Immature natural killer cell (primary cell): ENCODE measurements at regions not wholly inside any gene's neighbourhood (a gene's known extent, or its start where the extent isn't known, plus 50 kb on each side); places are given as distances from the start of the nearest gene placed in this dataset.

Experiments
- DNase-seq, 3 donors: peaks; one replicate each; pipeline ENCODE4 v3.0.0; 2022; ENCODE audit warnings: mixed read lengths in 1 of 3
- H3K27ac Mint-ChIP-seq, 6 donors: one replicate each; pipeline ENCODE4 v1.8.0; 2020; ENCODE audit warnings: mixed read lengths in 6 of 6, mild to moderate bottlenecking in 5 of 6, inconsistent platforms in 4 of 6, moderate library complexity in 3 of 6
- H3K27me3 Mint-ChIP-seq, 3 donors: one replicate each; pipeline ENCODE4 v1.8.0; 2020 to 2021; ENCODE audit warnings: low read depth in 3 of 3, mild to moderate bottlenecking in 3 of 3, mixed read lengths in 3 of 3, moderate library complexity in 3 of 3, inconsistent platforms in 1 of 3
- H3K36me3 Mint-ChIP-seq, 3 donors: one replicate each; pipeline ENCODE4 v1.8.0; 2020; ENCODE audit warnings: mixed read lengths in 3 of 3, inconsistent platforms in 2 of 3, mild to moderate bottlenecking in 2 of 3
- H3K4me1 Mint-ChIP-seq, 2 donors: one replicate each; pipeline ENCODE4 v1.8.0; 2020; ENCODE audit warnings: inconsistent platforms in 2 of 2, mild to moderate bottlenecking in 2 of 2, mixed read lengths in 2 of 2, moderate library complexity in 1 of 2
- H3K4me3 Mint-ChIP-seq, 5 donors: one replicate each; pipeline ENCODE4 v1.8.0; 2020; ENCODE audit warnings: mild to moderate bottlenecking in 5 of 5, mixed read lengths in 5 of 5, inconsistent platforms in 3 of 5, moderate library complexity in 3 of 5
- H3K9me3 Mint-ChIP-seq, 6 donors: one replicate each; pipeline ENCODE4 v1.8.0; 2020; ENCODE audit warnings: mild to moderate bottlenecking in 6 of 6, mixed read lengths in 6 of 6, inconsistent platforms in 4 of 6, moderate library complexity in 3 of 6

- Mint-ChIP-seq H3K27me3 (no peaks in the 10 kb centered on the region), H3K4me3 (no peak overlapping the region), H3K4me1 (no peaks in the 10 kb centered on the region), H3K9me3 (peaks cover 5 to 27% (median 12%) of the 10 kb centered on the region in 6 donors), H3K36me3 (no peaks in the 10 kb centered on the region), H3K27ac (no peak overlapping the region)
- DNase-seq = no peak
Measured at GRCh38 chr17:70825321-70826125, 656.2 kb downstream of the KCNJ2 start.

GRCh38 chr17:70829876-70830275, 660.5 kb downstream of the KCNJ2 start:
- Mint-ChIP-seq H3K36me3 (no peaks in the 10 kb centered on the region), H3K27me3 (no peaks in the 10 kb centered on the region), H3K4me1 (no peaks in the 10 kb centered on the region), H3K9me3 (peaks cover 5 to 27% (median 12%) of the 10 kb centered on the region in 6 donors), H3K27ac (no peak overlapping the region), H3K4me3 (no peak overlapping the region)
- no peak for DNase-seq

GRCh38 chr17:70834039-70834438, 664.7 kb downstream of the KCNJ2 start:
- H3K36me3 Mint-ChIP-seq = no peaks in the 10 kb centered on the region
- DNase-seq = no peak

GRCh38 chr17:70848785-70849184, 679.5 kb downstream of the KCNJ2 start:
- no peaks in the 10 kb centered on the region for H3K27me3 Mint-ChIP-seq
- no peaks in the 10 kb centered on the region for H3K36me3 Mint-ChIP-seq
- no peak overlapping the region for H3K27ac Mint-ChIP-seq
- no peaks in the 10 kb centered on the region for H3K4me1 Mint-ChIP-seq
- H3K4me3 Mint-ChIP-seq = no peak overlapping the region
- H3K9me3 Mint-ChIP-seq = peaks cover 4 to 23% (median 10%) of the 10 kb centered on the region in 6 donors
- no peak for DNase-seq

More at GRCh38 chr17:70834039-70834438, 664.7 kb downstream of the KCNJ2 start:
- H3K27ac Mint-ChIP-seq = no peak overlapping the region
- H3K4me1 Mint-ChIP-seq = no peaks in the 10 kb centered on the region
- peaks cover 6 to 33% (median 14%) of the 10 kb centered on the region in 6 donors for H3K9me3 Mint-ChIP-seq
- no peak overlapping the region for H3K4me3 Mint-ChIP-seq
- no peaks in the 10 kb centered on the region for H3K27me3 Mint-ChIP-seq

GRCh38 chr17:70855401-70856054, 686.2 kb downstream of the KCNJ2 start:
- no peak for DNase-seq
- Mint-ChIP-seq H3K27me3 (peaks cover 0 to 2% (median 0%) of the 10 kb centered on the region in 3 donors), H3K4me3 (no peak overlapping the region), H3K9me3 (peaks cover 6 to 28% (median 9%) of the 10 kb centered on the region in 6 donors), H3K27ac (no peak overlapping the region), H3K36me3 (no peaks in the 10 kb centered on the region), H3K4me1 (no peaks in the 10 kb centered on the region)

GRCh38 chr17:70857351-70857750, 688.0 kb downstream of the KCNJ2 start:
- no peak for DNase-seq
- Mint-ChIP-seq H3K4me3 (no peak overlapping the region), H3K27me3 (peaks cover 0 to 2% (median 0%) of the 10 kb centered on the region in 3 donors), H3K36me3 (no peaks in the 10 kb centered on the region), H3K9me3 (peaks cover 8 to 31% (median 13%) of the 10 kb centered on the region in 6 donors), H3K27ac (no peak overlapping the region), H3K4me1 (no peaks in the 10 kb centered on the region)

GRCh38 chr17:70859829-70860228, 690.5 kb downstream of the KCNJ2 start:
- no peaks in the 10 kb centered on the region for H3K36me3 Mint-ChIP-seq
- H3K27me3 Mint-ChIP-seq = peaks cover 0 to 2% (median 0%) of the 10 kb centered on the region in 3 donors
- no peaks in the 10 kb centered on the region for H3K4me1 Mint-ChIP-seq
- no peak overlapping the region for H3K27ac Mint-ChIP-seq
- DNase-seq = no peak
- H3K4me3 Mint-ChIP-seq = no peak overlapping the region
- H3K9me3 Mint-ChIP-seq = peaks cover 6 to 45% (median 20%) of the 10 kb centered on the region in 6 donors

- no peaks in the 10 kb centered on the region for H3K36me3 Mint-ChIP-seq
- no peak overlapping the region for H3K27ac Mint-ChIP-seq
- no peak overlapping the region for H3K4me3 Mint-ChIP-seq
- H3K9me3 Mint-ChIP-seq = peaks cover 6 to 46% (median 21%) of the 10 kb centered on the region in 6 donors
- no peaks in the 10 kb centered on the region for H3K4me1 Mint-ChIP-seq
- DNase-seq = no peak
- H3K27me3 Mint-ChIP-seq = no peaks in the 10 kb centered on the region
Measured at GRCh38 chr17:70862295-70862694, 693.0 kb downstream of the KCNJ2 start.

- Mint-ChIP-seq H3K4me1 (no peaks in the 10 kb centered on the region), H3K27me3 (no peaks in the 10 kb centered on the region), H3K36me3 (no peaks in the 10 kb centered on the region), H3K27ac (no peak overlapping the region), H3K4me3 (no peak overlapping the region), H3K9me3 (peaks cover 12 to 46% (median 21%) of the 10 kb centered on the region in 6 donors)
- DNase-seq = no peak
Measured at GRCh38 chr17:70863436-70864248, 694.3 kb downstream of the KCNJ2 start.

GRCh38 chr17:70865993-70866804, 696.9 kb downstream of the KCNJ2 start:
- Mint-ChIP-seq H3K27me3 (no peaks in the 10 kb centered on the region), H3K4me3 (no peak overlapping the region), H3K27ac (no peak overlapping the region), H3K9me3 (peaks cover 10 to 30% (median 16%) of the 10 kb centered on the region in 6 donors), H3K36me3 (no peaks in the 10 kb centered on the region), H3K4me1 (no peaks in the 10 kb centered on the region)
- DNase-seq = no peak

GRCh38 chr17:70868149-70868548, 698.8 kb downstream of the KCNJ2 start:
- H3K27me3 Mint-ChIP-seq = no peaks in the 10 kb centered on the region
- peaks cover 12 to 26% (median 14%) of the 10 kb centered on the region in 6 donors for H3K9me3 Mint-ChIP-seq
- H3K4me3 Mint-ChIP-seq = no peak overlapping the region
- no peak for DNase-seq
- no peak overlapping the region for H3K27ac Mint-ChIP-seq
- H3K36me3 Mint-ChIP-seq = no peaks in the 10 kb centered on the region
- H3K4me1 Mint-ChIP-seq = no peaks in the 10 kb centered on the region

- Mint-ChIP-seq H3K36me3 (no peaks in the 10 kb centered on the region), H3K27ac (no peak overlapping the region), H3K27me3 (no peaks in the 10 kb centered on the region), H3K4me1 (no peaks in the 10 kb centered on the region), H3K9me3 (peaks cover under 1 to 15% (median 10%) of the 10 kb centered on the region in 6 donors), H3K4me3 (no peak overlapping the region)
- no peak for DNase-seq
Measured at GRCh38 chr17:70869402-70870085, 700.2 kb downstream of the KCNJ2 start.
